Neural cell (in vitro differentiated cells): ENCODE measurements at regions not wholly inside any gene's neighbourhood (a gene's known extent, or its start where the extent isn't known, plus 50 kb on each side); places are given as distances from the start of the nearest gene placed in this dataset.
"Not testable (repeated sequence)": the region's sequence is repeated elsewhere in the genome, so short reads cannot be mapped to it uniquely, and the experiment has no call there.

ENCODE experiments used
- MXI1 ChIP-seq: fragments of 450-650 bp; conservative IDR thresholded peaks from 2 replicates; pipeline ENCODE4 v1.6.1; 2014; ENCODE audit warnings: antibody characterized with exemption, mild to moderate bottlenecking; ENCODE audit not compliant: poor library complexity, severe bottlenecking
- POLR2AphosphoS5 ChIP-seq: IDR thresholded peaks from 2 replicates; pipeline ENCODE4 v1.6.1; 2012
- SMC3 ChIP-seq: fragments of 450-650 bp; conservative IDR thresholded peaks from 2 replicates; pipeline ENCODE4 v1.6.1; 2014; ENCODE audit warnings: antibody characterized with exemption, mild to moderate bottlenecking, moderate library complexity; ENCODE audit not compliant: poor library complexity
- TF ChIP-seq, protein P1 (sequence below): fragments of 450-650 bp; IDR thresholded peaks from 2 replicates; pipeline ENCODE4 v1.5.1; 2014; ENCODE audit warnings: antibody characterized with exemption, mild to moderate bottlenecking, moderate library complexity; ENCODE audit not compliant: poor library complexity, severe bottlenecking
- TF ChIP-seq, protein P2 (sequence below): IDR thresholded peaks from 2 replicates; pipeline ENCODE4 v1.6.1; 2012; ENCODE audit warnings: borderline replicate concordance

DNA sequence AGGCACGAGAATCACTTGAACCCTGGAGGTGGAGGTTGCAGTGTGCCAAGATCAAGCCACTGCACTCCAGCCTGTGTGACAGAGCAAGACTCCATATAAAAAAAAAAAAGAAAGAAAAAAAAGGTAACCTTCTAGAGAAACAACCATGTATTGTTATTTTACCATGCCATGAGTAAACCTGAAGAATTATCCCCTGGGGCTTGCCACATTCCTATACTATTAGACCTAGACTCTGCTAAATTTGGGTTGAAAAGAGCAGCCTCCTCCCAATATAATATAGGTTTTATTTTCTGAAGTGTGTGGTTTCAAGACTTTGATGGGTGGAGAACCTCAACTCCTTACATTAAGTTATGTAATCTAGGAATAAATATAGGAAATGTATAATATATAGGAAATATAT, 118.0 kb upstream of the KCTD3 start:
- not testable (repeated sequence) for TF ChIP-seq POLR2AphosphoS5, SMC3, MXI1
- TF ChIP-seq, protein P1, sequence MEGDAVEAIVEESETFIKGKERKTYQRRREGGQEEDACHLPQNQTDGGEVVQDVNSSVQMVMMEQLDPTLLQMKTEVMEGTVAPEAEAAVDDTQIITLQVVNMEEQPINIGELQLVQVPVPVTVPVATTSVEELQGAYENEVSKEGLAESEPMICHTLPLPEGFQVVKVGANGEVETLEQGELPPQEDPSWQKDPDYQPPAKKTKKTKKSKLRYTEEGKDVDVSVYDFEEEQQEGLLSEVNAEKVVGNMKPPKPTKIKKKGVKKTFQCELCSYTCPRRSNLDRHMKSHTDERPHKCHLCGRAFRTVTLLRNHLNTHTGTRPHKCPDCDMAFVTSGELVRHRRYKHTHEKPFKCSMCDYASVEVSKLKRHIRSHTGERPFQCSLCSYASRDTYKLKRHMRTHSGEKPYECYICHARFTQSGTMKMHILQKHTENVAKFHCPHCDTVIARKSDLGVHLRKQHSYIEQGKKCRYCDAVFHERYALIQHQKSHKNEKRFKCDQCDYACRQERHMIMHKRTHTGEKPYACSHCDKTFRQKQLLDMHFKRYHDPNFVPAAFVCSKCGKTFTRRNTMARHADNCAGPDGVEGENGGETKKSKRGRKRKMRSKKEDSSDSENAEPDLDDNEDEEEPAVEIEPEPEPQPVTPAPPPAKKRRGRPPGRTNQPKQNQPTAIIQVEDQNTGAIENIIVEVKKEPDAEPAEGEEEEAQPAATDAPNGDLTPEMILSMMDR = not testable (repeated sequence)
- TF ChIP-seq, protein P2, sequence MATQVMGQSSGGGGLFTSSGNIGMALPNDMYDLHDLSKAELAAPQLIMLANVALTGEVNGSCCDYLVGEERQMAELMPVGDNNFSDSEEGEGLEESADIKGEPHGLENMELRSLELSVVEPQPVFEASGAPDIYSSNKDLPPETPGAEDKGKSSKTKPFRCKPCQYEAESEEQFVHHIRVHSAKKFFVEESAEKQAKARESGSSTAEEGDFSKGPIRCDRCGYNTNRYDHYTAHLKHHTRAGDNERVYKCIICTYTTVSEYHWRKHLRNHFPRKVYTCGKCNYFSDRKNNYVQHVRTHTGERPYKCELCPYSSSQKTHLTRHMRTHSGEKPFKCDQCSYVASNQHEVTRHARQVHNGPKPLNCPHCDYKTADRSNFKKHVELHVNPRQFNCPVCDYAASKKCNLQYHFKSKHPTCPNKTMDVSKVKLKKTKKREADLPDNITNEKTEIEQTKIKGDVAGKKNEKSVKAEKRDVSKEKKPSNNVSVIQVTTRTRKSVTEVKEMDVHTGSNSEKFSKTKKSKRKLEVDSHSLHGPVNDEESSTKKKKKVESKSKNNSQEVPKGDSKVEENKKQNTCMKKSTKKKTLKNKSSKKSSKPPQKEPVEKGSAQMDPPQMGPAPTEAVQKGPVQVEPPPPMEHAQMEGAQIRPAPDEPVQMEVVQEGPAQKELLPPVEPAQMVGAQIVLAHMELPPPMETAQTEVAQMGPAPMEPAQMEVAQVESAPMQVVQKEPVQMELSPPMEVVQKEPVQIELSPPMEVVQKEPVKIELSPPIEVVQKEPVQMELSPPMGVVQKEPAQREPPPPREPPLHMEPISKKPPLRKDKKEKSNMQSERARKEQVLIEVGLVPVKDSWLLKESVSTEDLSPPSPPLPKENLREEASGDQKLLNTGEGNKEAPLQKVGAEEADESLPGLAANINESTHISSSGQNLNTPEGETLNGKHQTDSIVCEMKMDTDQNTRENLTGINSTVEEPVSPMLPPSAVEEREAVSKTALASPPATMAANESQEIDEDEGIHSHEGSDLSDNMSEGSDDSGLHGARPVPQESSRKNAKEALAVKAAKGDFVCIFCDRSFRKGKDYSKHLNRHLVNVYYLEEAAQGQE = not testable (repeated sequence)
